MM.1S (cell line): ENCODE measurements at regions not wholly inside any gene's neighbourhood (a gene's known extent, or its start where the extent isn't known, plus 50 kb on each side); places are given as distances from the start of the nearest gene placed in this dataset.

Experiments
- CTCF ChIP-seq: fragments of 300-600 bp; sonication (generic); IDR thresholded peaks from 2 replicates; pipeline ENCODE4 v1.5.1; 2016; ENCODE audit warnings: antibody characterized with exemption, low read length, mixed read lengths
- EZH2 ChIP-seq: fragments of 300-600 bp; sonication (generic); optimal IDR thresholded peaks from 2 replicates; pipeline ENCODE3; 2017; ENCODE audit warnings: low read depth, mild to moderate bottlenecking, antibody characterized with exemption, low read length, mixed read lengths
- EZH2phosphoT487 ChIP-seq: fragments of 300-600 bp; sonication (generic); IDR thresholded peaks from 2 replicates; pipeline ENCODE4 v1.6.1; 2018; ENCODE audit warnings: antibody characterized with exemption, low read length

- TF ChIP-seq CTCF (no peak), EZH2phosphoT487 (no peak), EZH2 (no peak)
Observed at GRCh38 chr20:48359692-48360341, 468.0 kb downstream of the PREX1 start.
